ENCODE measurements at regions not wholly inside any gene's neighbourhood (a gene's known extent, or its start where the extent isn't known, plus 50 kb on each side); places are given as distances from the start of the nearest gene placed in this dataset.

GRCh38 chr4:123158576-123158975, 236.2 kb upstream of the NUDT6 start:
- no peaks in the 10 kb centered on the region for H3K36me3 ChIP-seq (ENCODE audit: insufficient read depth)
- H4K20me1 ChIP-seq (ENCODE audit: insufficient read depth): no peaks in the 10 kb centered on the region
- H3K9ac ChIP-seq: no peak overlapping the region
- H3K4me3 ChIP-seq (IDR thresholded peaks at IDR 0.05; ENCODE audit: insufficient read depth, low read depth, low read length): no peak overlapping the region
- H3K4me2 ChIP-seq: no peak overlapping the region
- H3K27ac ChIP-seq: no peak overlapping the region
- H2AFZ ChIP-seq (ENCODE audit: low read depth): no peak overlapping the region
- no peak for TF ChIP-seq CTCF (conservative IDR thresholded peaks at IDR 0.05; ENCODE audit: low read depth, low read length)
- no peaks in the 10 kb centered on the region for H3K79me2 ChIP-seq (ENCODE audit: insufficient read depth, low read depth)
- no peaks in the 10 kb centered on the region for H3K4me1 ChIP-seq (ENCODE audit: low read depth, poor library complexity, severe bottlenecking)
- no peaks in the 10 kb centered on the region for H3K27me3 ChIP-seq (ENCODE audit: insufficient read depth, low read depth)

DNA sequence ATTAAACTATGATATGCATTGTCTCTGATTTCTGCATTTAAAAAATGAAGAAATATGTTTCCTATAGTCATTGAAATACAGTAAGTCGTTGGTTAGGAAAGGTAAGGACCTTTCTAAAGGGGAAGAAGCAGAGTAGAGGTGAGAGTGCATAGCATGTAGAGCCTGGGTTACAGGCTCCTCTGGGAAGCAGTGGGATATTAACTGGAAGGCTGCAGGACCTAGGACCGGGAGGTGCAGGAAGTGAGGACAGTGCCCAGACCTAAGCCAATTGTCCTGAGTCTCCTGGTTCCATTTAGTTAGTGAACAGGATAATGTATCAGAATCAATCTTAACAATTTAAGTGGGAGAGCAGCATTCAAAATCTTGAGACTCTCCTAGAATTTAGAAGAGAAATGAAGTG, 237.1 kb upstream of the NUDT6 start:
- H3K4me3 ChIP-seq (IDR thresholded peaks at IDR 0.05; ENCODE audit: insufficient read depth, low read depth, low read length): no peak overlapping the region
- no peaks in the 10 kb centered on the region for H3K4me1 ChIP-seq (ENCODE audit: low read depth, poor library complexity, severe bottlenecking)
- no peak overlapping the region for H3K4me2 ChIP-seq
- H3K9ac ChIP-seq: no peak overlapping the region
- H3K27ac ChIP-seq: no peak overlapping the region
- H3K79me2 ChIP-seq (ENCODE audit: insufficient read depth, low read depth): no peaks in the 10 kb centered on the region
- H3K36me3 ChIP-seq (ENCODE audit: insufficient read depth): no peaks in the 10 kb centered on the region
- H4K20me1 ChIP-seq (ENCODE audit: insufficient read depth): no peaks in the 10 kb centered on the region
- no peak overlapping the region for H2AFZ ChIP-seq (ENCODE audit: low read depth)
- H3K27me3 ChIP-seq (ENCODE audit: insufficient read depth, low read depth): no peaks in the 10 kb centered on the region
- no peak for TF ChIP-seq CTCF (conservative IDR thresholded peaks at IDR 0.05; ENCODE audit: low read depth, low read length)

DNA sequence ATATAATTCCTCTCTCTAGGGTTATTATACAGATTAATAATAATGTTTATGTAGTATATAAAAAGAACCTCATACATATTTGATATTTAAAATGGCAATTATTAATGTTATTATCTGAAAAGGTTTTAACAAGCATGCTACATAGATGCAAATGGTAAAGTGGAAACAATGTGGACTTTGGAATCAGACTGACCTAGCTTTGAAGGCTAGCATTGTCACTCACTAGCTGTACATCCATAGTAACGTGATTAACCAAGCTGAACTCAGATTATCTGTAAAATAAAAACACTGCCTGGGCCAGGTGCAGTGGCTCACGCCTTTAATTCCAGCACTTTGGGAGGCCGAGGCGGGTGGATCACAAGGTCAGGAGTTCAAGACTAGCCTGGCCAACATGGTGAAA, 233.7 kb upstream of the SPRY1 start:
- no peak for TF ChIP-seq CTCF (conservative IDR thresholded peaks at IDR 0.05; ENCODE audit: low read depth, low read length)
- H3K27ac ChIP-seq: no peak overlapping the region
- no peak overlapping the region for H3K4me3 ChIP-seq (IDR thresholded peaks at IDR 0.05; ENCODE audit: insufficient read depth, low read depth, low read length)
- peaks cover 7% of the 10 kb centered on the region for H3K4me1 ChIP-seq (ENCODE audit: low read depth, poor library complexity, severe bottlenecking)
- H4K20me1 ChIP-seq (ENCODE audit: insufficient read depth): no peaks in the 10 kb centered on the region
- no peaks in the 10 kb centered on the region for H3K36me3 ChIP-seq (ENCODE audit: insufficient read depth)
- no peak overlapping the region for H3K4me2 ChIP-seq
- no peaks in the 10 kb centered on the region for H3K27me3 ChIP-seq (ENCODE audit: insufficient read depth, low read depth)
- H3K79me2 ChIP-seq (ENCODE audit: insufficient read depth, low read depth): no peaks in the 10 kb centered on the region
- no peak overlapping the region for H2AFZ ChIP-seq (ENCODE audit: low read depth)
- no peak overlapping the region for H3K9ac ChIP-seq

GRCh38 chr4:123163501-123163900, 233.1 kb upstream of the SPRY1 start:
- no peak overlapping the region for H3K27ac ChIP-seq
- peaks cover 14% of the 10 kb centered on the region for H3K4me1 ChIP-seq (ENCODE audit: low read depth, poor library complexity, severe bottlenecking)
- H4K20me1 ChIP-seq (ENCODE audit: insufficient read depth): no peaks in the 10 kb centered on the region
- H3K4me2 ChIP-seq: no peak overlapping the region
- no peaks in the 10 kb centered on the region for H3K79me2 ChIP-seq (ENCODE audit: insufficient read depth, low read depth)
- H3K9ac ChIP-seq: no peak overlapping the region
- no peak overlapping the region for H3K4me3 ChIP-seq (IDR thresholded peaks at IDR 0.05; ENCODE audit: insufficient read depth, low read depth, low read length)
- H2AFZ ChIP-seq (ENCODE audit: low read depth): no peak overlapping the region
- TF ChIP-seq CTCF (conservative IDR thresholded peaks at IDR 0.05; ENCODE audit: low read depth, low read length): no peak
- H3K36me3 ChIP-seq (ENCODE audit: insufficient read depth): no peaks in the 10 kb centered on the region
- H3K27me3 ChIP-seq (ENCODE audit: insufficient read depth, low read depth): no peaks in the 10 kb centered on the region

All from KMS-11 (cell line).